ENCODE measurements at regions not wholly inside any gene's neighbourhood (a gene's known extent, or its start where the extent isn't known, plus 50 kb on each side); places are given as distances from the start of the nearest gene placed in this dataset.

DNA sequence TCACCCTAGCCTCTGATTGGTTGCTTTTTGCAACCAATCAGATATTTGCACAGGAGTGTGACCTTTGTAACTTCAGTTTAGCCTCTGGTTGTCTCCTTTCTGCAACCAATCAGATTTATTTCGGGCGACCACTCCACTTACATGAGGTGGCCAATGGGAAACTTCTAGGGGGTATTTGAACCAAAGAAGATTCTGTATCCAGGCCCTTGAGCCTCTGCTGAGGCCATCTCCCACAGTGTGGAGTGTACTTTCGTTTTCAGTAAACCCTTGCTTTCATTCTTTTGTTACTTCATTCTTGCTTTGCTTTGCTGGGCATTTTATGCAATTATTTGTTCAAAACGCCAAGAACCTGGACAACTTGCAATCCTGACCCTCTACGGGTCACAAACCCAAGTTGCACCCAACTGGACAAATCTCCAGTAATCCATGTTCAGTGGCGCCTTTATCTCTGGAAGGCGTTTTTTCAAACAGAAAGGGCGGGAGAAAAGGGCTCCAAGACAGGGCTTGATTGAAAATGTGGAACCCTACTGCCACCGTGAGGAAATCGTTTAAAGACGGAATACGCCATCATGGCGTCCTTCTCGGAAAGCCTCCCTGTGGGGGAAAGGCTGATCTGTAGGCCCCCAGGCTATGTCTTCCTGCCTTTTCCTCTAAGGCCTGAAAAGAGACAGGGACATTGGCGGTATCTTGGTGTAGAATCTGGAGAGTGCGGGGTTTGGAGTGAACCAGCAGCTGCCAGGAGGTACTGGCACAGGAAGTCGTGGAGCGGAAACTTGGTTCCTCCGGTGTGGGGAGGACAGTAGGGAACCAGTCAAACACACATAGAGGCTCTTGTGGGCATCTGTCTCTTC is 184.6 kb downstream of the OR13H1 start:
- TF ChIP-seq POLR2AphosphoS5 (IDR thresholded peaks at IDR 0.05), result peak in 2 of 3 donors; percentile 84 to 86
- TF ChIP-seq, protein P1, sequence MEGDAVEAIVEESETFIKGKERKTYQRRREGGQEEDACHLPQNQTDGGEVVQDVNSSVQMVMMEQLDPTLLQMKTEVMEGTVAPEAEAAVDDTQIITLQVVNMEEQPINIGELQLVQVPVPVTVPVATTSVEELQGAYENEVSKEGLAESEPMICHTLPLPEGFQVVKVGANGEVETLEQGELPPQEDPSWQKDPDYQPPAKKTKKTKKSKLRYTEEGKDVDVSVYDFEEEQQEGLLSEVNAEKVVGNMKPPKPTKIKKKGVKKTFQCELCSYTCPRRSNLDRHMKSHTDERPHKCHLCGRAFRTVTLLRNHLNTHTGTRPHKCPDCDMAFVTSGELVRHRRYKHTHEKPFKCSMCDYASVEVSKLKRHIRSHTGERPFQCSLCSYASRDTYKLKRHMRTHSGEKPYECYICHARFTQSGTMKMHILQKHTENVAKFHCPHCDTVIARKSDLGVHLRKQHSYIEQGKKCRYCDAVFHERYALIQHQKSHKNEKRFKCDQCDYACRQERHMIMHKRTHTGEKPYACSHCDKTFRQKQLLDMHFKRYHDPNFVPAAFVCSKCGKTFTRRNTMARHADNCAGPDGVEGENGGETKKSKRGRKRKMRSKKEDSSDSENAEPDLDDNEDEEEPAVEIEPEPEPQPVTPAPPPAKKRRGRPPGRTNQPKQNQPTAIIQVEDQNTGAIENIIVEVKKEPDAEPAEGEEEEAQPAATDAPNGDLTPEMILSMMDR (IDR thresholded peaks at IDR 0.05), result peak in 2 of 3 donors; percentile 44 to 78

Data from breast epithelium (tissue), 3 donors.